ENCODE measurements at regions not wholly inside any gene's neighbourhood (a gene's known extent, or its start where the extent isn't known, plus 50 kb on each side); places are given as distances from the start of the nearest gene placed in this dataset.

GRCh38 chr3:189563853-189564563 lies 67.2 kb upstream of the TP63 start:
- Histone ChIP-seq H3K9me3 (ENCODE audit: control insufficient read depth in 2 of 3, insufficient read depth in 1 of 3, low read length in 3 of 3) (no peaks in the 10 kb centered on the region), H3K4me1 (ENCODE audit: control insufficient read depth in 2 of 3, insufficient read depth in 2 of 3, low read depth in 1 of 3, low read length in 3 of 3) (no peaks in the 10 kb centered on the region), H3K36me3 (ENCODE audit: control insufficient read depth in 2 of 3, insufficient read depth in 3 of 3, low read length in 3 of 3) (no peaks in the 10 kb centered on the region), H3K9ac (ENCODE audit: low read length in 3 of 3) (no peak overlapping the region), H3K27me3 (ENCODE audit: control insufficient read depth, insufficient read depth, low read length) (no peaks in the 10 kb centered on the region), H3K27ac (ENCODE audit: low read depth in 2 of 2, low read length in 2 of 2) (no peak overlapping the region), H3K4me3 (ENCODE audit: low read length in 3 of 3) (no peak overlapping the region)
- FAIRE-seq (no peak), DNase-seq (peak in 1 of 5 donors; percentile 4)
- TF ChIP-seq CTCF (IDR thresholded peaks at IDR 0.05; ENCODE audit: borderline replicate concordance, extremely low read depth, insufficient read depth), result no peak
- intact Hi-C loops (cut with DNase I), result no loop called here

- Histone ChIP-seq H3K9ac (ENCODE audit: low read length in 3 of 3) (no peak overlapping the region), H3K4me3 (ENCODE audit: low read length in 3 of 3) (no peak overlapping the region), H3K27me3 (ENCODE audit: control insufficient read depth, insufficient read depth, low read length) (no peaks in the 10 kb centered on the region), H3K36me3 (ENCODE audit: control insufficient read depth in 2 of 3, insufficient read depth in 3 of 3, low read length in 3 of 3) (no peaks in the 10 kb centered on the region), H3K9me3 (ENCODE audit: control insufficient read depth in 2 of 3, insufficient read depth in 1 of 3, low read length in 3 of 3) (no peaks in the 10 kb centered on the region), H3K4me1 (ENCODE audit: control insufficient read depth in 2 of 3, insufficient read depth in 2 of 3, low read depth in 1 of 3, low read length in 3 of 3) (no peaks in the 10 kb centered on the region), H3K27ac (ENCODE audit: low read depth in 2 of 2, low read length in 2 of 2) (no peak overlapping the region)
- FAIRE-seq (no peak), DNase-seq (no peak)
- no peak for TF ChIP-seq CTCF (IDR thresholded peaks at IDR 0.05; ENCODE audit: borderline replicate concordance, extremely low read depth, insufficient read depth)
- intact Hi-C loops (cut with DNase I), result no loop called here
Measured at GRCh38 chr3:189566550-189567130, 64.5 kb upstream of the TP63 start.

GRCh38 chr3:189567322-189567721 lies 63.9 kb upstream of the TP63 start:
- H3K9ac ChIP-seq (ENCODE audit: low read length in 3 of 3), result no peak overlapping the region
- no peaks in the 10 kb centered on the region for H3K9me3 ChIP-seq (ENCODE audit: control insufficient read depth in 2 of 3, insufficient read depth in 1 of 3, low read length in 3 of 3)
- no peak for TF ChIP-seq CTCF (IDR thresholded peaks at IDR 0.05; ENCODE audit: borderline replicate concordance, extremely low read depth, insufficient read depth)
- FAIRE-seq (no peak), DNase-seq (no peak)
- no peaks in the 10 kb centered on the region for H3K4me1 ChIP-seq (ENCODE audit: control insufficient read depth in 2 of 3, insufficient read depth in 2 of 3, low read depth in 1 of 3, low read length in 3 of 3)
- no peak overlapping the region for H3K4me3 ChIP-seq (ENCODE audit: low read length in 3 of 3)
- H3K27me3 ChIP-seq (ENCODE audit: control insufficient read depth, insufficient read depth, low read length), result no peaks in the 10 kb centered on the region
- no peak overlapping the region for H3K27ac ChIP-seq (ENCODE audit: low read depth in 2 of 2, low read length in 2 of 2)
- no peaks in the 10 kb centered on the region for H3K36me3 ChIP-seq (ENCODE audit: control insufficient read depth in 2 of 3, insufficient read depth in 3 of 3, low read length in 3 of 3)
- intact Hi-C loops (cut with DNase I), result no loop called here

All from kidney (tissue), 13 donors.